Neural cell (in vitro differentiated cells): ENCODE measurements at regions not wholly inside any gene's neighbourhood (a gene's known extent, or its start where the extent isn't known, plus 50 kb on each side); places are given as distances from the start of the nearest gene placed in this dataset.

Experiments
- CTCF ChIP-seq: fragments of 450-650 bp; IDR thresholded peaks from 2 replicates; pipeline ENCODE4 v1.5.1; 2014; ENCODE audit warnings: antibody characterized with exemption, mild to moderate bottlenecking, moderate library complexity; ENCODE audit not compliant: poor library complexity, severe bottlenecking
- EZH2 ChIP-seq: fragments of 200-600, 300-800 bp; shearing (Covaris generic), sonication (generic); IDR thresholded peaks from 2 replicates; pipeline ENCODE4 v1.6.1; 2014; ENCODE audit warnings: antibody characterized with exemption, low read length, borderline replicate concordance, mild to moderate bottlenecking; ENCODE audit not compliant: insufficient read depth, poor library complexity, severe bottlenecking
- MXI1 ChIP-seq: fragments of 450-650 bp; conservative IDR thresholded peaks from 2 replicates; pipeline ENCODE4 v1.6.1; 2014; ENCODE audit warnings: antibody characterized with exemption, mild to moderate bottlenecking; ENCODE audit not compliant: poor library complexity, severe bottlenecking
- POLR2AphosphoS5 ChIP-seq: IDR thresholded peaks from 2 replicates; pipeline ENCODE4 v1.6.1; 2012
- RAD21 ChIP-seq: fragments of 450-650 bp; conservative IDR thresholded peaks from 2 replicates; pipeline ENCODE4 v1.6.1; 2014; ENCODE audit warnings: antibody characterized with exemption, mild to moderate bottlenecking, moderate library complexity
- REST ChIP-seq: IDR thresholded peaks from 2 replicates; pipeline ENCODE4 v1.6.1; 2012; ENCODE audit warnings: borderline replicate concordance
- SMC3 ChIP-seq: fragments of 450-650 bp; conservative IDR thresholded peaks from 2 replicates; pipeline ENCODE4 v1.6.1; 2014; ENCODE audit warnings: antibody characterized with exemption, mild to moderate bottlenecking, moderate library complexity; ENCODE audit not compliant: poor library complexity

GRCh38 chr6:85705220-85705619 lies 62.5 kb upstream of the SYNCRIP start:
- TF ChIP-seq CTCF = no peak
- no peak for TF ChIP-seq RAD21
- no peak for TF ChIP-seq SMC3
- no peak for TF ChIP-seq EZH2
- TF ChIP-seq POLR2AphosphoS5 = no peak
- no peak for TF ChIP-seq REST
- TF ChIP-seq MXI1 = no peak
